ENCODE measurements at regions not wholly inside any gene's neighbourhood (a gene's known extent, or its start where the extent isn't known, plus 50 kb on each side); places are given as distances from the start of the nearest gene placed in this dataset.

GRCh38 chr20:23294671-23295070, 55.9 kb upstream of the NXT1 start:
- Histone ChIP-seq H3K9ac (replicated peaks; ENCODE audit: extremely low read depth, insufficient read depth, low read length) (no peak overlapping the region), H4K20me1 (replicated peaks; ENCODE audit: control insufficient read depth, extremely low read depth, insufficient read depth, low read length) (no peaks in the 10 kb centered on the region), H3K9me3 (replicated peaks; ENCODE audit: control insufficient read depth, insufficient read depth, low read length) (no peaks in the 10 kb centered on the region), H3K4me1 (ENCODE audit: control insufficient read depth, extremely low read depth, insufficient read depth, low read length) (no peaks in the 10 kb centered on the region), H3K4me2 (ENCODE audit: insufficient read depth, low read length) (no peak overlapping the region), H2AFZ (ENCODE audit: low read depth, low read length) (no peak overlapping the region), H3K79me2 (ENCODE audit: control insufficient read depth, insufficient read depth, low read length) (no peaks in the 10 kb centered on the region), H3K27ac (ENCODE audit: insufficient read depth, low read depth, low read length) (no peak overlapping the region), H3K9me1 (replicated peaks; ENCODE audit: control insufficient read depth, extremely low read depth, insufficient read depth, low read length) (no peaks in the 10 kb centered on the region), H3K27me3 (ENCODE audit: control insufficient read depth in 2 of 2, insufficient read depth in 2 of 2, low read length in 2 of 2) (peaks cover 0 to 1% of the 10 kb centered on the region in 2 experiments), H3K4me3 (replicated peaks in 1 of 3; ENCODE audit: insufficient read depth in 1 of 3, low read depth in 1 of 3, low read length in 3 of 3) (no peak overlapping the region), H3K36me3 (ENCODE audit: control insufficient read depth in 2 of 2, extremely low read depth in 1 of 2, insufficient read depth in 2 of 2, low read length in 2 of 2) (no peaks in the 10 kb centered on the region)
- intact Hi-C loops (cut with micrococcal nuclease) (loop anchor here (5.0 kb wide), 1 partner anchor 728 kb away; no protein-coding TSS in a partner anchor), dilution Hi-C loops (cut with MboI; ENCODE audit: extremely low pct_ligation_motif_present, low sequenced_read_pairs) (no loop called here)
- ChIA-PET POLR2A (no interaction called here), CTCF (no interaction called here)
- no TSS peak for BruUV-seq (replicated peaks)
- TF ChIP-seq MYC (IDR thresholded peaks at IDR 0.05; ENCODE audit: low read depth, low read length) (no peak), GATA2 (IDR thresholded peaks at IDR 0.05; ENCODE audit: insufficient read depth, insufficient read length, low read depth, low read length) (no peak), MAX (IDR thresholded peaks at IDR 0.05; ENCODE audit: insufficient read depth, insufficient read length) (no peak)
- no peak for DNase-seq (ENCODE audit: low read depth, low spot score)
- FAIRE-seq = no peak

DNA sequence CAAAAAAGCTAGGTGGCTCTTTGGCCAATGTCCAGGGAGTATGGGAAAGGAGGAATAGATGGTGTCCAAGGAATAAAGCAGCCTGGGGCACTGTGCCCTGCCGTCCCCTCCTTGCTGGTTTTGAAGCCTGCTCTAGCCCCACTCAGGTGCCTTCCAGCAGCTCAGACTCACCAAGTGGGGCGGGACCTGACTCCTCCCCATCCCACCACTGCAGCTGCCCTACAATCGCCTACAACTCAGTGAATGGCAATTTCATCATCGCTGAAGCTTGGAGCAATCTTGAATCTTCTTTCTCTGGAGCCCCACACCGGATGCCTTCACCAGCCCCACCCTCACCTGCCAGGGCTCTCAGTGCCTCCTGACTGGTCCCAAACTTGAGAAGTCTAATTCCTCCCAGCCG, 56.4 kb upstream of the NXT1 start:
- ChIA-PET CTCF (no interaction called here), POLR2A (no interaction called here)
- Histone ChIP-seq H3K27me3 (ENCODE audit: control insufficient read depth in 2 of 2, insufficient read depth in 2 of 2, low read length in 2 of 2) (peaks cover 0 to 1% of the 10 kb centered on the region in 2 experiments), H3K9ac (replicated peaks; ENCODE audit: extremely low read depth, insufficient read depth, low read length) (no peak overlapping the region), H3K36me3 (ENCODE audit: control insufficient read depth in 2 of 2, extremely low read depth in 1 of 2, insufficient read depth in 2 of 2, low read length in 2 of 2) (no peaks in the 10 kb centered on the region), H3K27ac (ENCODE audit: insufficient read depth, low read depth, low read length) (no peak overlapping the region), H2AFZ (ENCODE audit: low read depth, low read length) (no peak overlapping the region), H3K79me2 (ENCODE audit: control insufficient read depth, insufficient read depth, low read length) (no peaks in the 10 kb centered on the region), H3K9me3 (replicated peaks; ENCODE audit: control insufficient read depth, insufficient read depth, low read length) (no peaks in the 10 kb centered on the region), H3K4me2 (ENCODE audit: insufficient read depth, low read length) (no peak overlapping the region), H3K9me1 (replicated peaks; ENCODE audit: control insufficient read depth, extremely low read depth, insufficient read depth, low read length) (no peaks in the 10 kb centered on the region), H4K20me1 (replicated peaks; ENCODE audit: control insufficient read depth, extremely low read depth, insufficient read depth, low read length) (no peaks in the 10 kb centered on the region), H3K4me1 (ENCODE audit: control insufficient read depth, extremely low read depth, insufficient read depth, low read length) (no peaks in the 10 kb centered on the region), H3K4me3 (replicated peaks in 1 of 3; ENCODE audit: insufficient read depth in 1 of 3, low read depth in 1 of 3, low read length in 3 of 3) (no peak overlapping the region)
- intact Hi-C loops (cut with micrococcal nuclease) = loop anchor here (5.0 kb wide), 1 partner anchor 728 kb away; no protein-coding TSS in a partner anchor
- TF ChIP-seq CTCF (IDR thresholded peaks at IDR 0.05; ENCODE audit: extremely low read depth in 1 of 2, insufficient read depth in 1 of 2, low read depth in 1 of 2, low read length in 2 of 2) = no peak
- no peak for TF ChIP-seq EZH2 (IDR thresholded peaks at IDR 0.05; ENCODE audit: borderline replicate concordance, low read depth, low read length, severe bottlenecking)
- no peak for TF ChIP-seq FOS (IDR thresholded peaks at IDR 0.05; ENCODE audit: borderline replicate concordance, insufficient read depth, low read length)
- dilution Hi-C loops (cut with MboI; ENCODE audit: extremely low pct_ligation_motif_present, low sequenced_read_pairs) = no loop called here
- FAIRE-seq = no peak
- no peak for DNase-seq (ENCODE audit: low read depth, low spot score)
- BruUV-seq (replicated peaks) = no TSS peak

Measured in endothelial cell of umbilical vein (primary cell).